Stimulated activated effector memory CD8-positive, alpha-beta T cell treated with anti-CD3 and anti-CD28 coated beads, Interleukin-12 subunit alpha, Interleukin-12 subunit beta, amount 100 ng/mL, for 72 hours (primary cell): ENCODE measurements at regions not wholly inside any gene's neighbourhood (a gene's known extent, or its start where the extent isn't known, plus 50 kb on each side); places are given as distances from the start of the nearest gene placed in this dataset.
"Not testable (repeated sequence)": the region's sequence is repeated elsewhere in the genome, so short reads cannot be mapped to it uniquely, and the experiment has no call there.

Source experiments
- ATAC-seq: fragments of 150-1000 bp; cut with Tn5 transposase; 2 replicates; pipeline ENCODE4 v1.10.0; 2021
- DNase-seq, 2 donors: peaks; one replicate each; pipeline ENCODE4 v3.0.0; 2021 to 2022; ENCODE audit warnings: low spot score in 2 of 2
- H3K27ac Mint-ChIP-seq: one replicate; pipeline ENCODE4 v1.8.0; 2022; ENCODE audit warnings: mild to moderate bottlenecking, mixed read lengths
- H3K36me3 Mint-ChIP-seq: one replicate; pipeline ENCODE4 v1.8.0; 2022; ENCODE audit warnings: mild to moderate bottlenecking, mixed read lengths
- H3K4me1 Mint-ChIP-seq: one replicate; pipeline ENCODE4 v1.8.0; 2022; ENCODE audit warnings: mixed read lengths
- H3K4me3 Mint-ChIP-seq: one replicate; pipeline ENCODE4 v1.8.0; 2022; ENCODE audit warnings: mild to moderate bottlenecking, mixed read lengths
- H3K9me3 Mint-ChIP-seq: one replicate; pipeline ENCODE4 v1.8.0; 2022; ENCODE audit warnings: mixed read lengths

DNA sequence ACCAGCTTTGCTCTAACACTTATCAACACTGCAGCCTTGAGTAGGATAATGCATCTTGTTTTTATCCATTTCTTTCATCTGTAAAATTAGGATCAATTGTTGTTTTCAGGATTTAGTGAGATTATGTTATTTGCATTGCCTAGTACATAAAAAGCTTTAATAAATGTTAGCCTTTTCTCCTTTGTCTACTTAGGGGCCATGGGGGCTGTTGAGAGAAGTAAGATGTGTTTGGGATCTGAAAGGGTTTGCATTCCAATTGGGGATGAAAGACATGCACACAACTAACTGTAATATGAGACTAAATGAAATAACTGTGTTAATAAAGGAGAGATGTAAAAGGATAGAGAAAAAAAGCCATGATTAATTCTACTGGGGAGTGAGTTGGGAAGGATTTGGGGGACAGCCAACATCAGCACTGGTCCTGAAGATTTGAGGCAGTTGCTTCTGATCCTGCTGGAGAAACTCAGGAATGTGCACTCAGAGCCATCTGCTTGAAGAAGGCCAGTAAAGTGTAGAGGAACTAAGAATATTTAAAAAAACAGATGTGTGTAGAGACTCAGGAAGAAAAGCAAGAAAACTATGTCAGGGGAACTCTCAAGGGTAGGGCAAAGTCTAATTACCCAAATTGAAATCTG is 236.3 kb downstream of the OLFM4 start:
- DNase-seq (no peak), ATAC-seq (no peak)
- H3K9me3 Mint-ChIP-seq: peaks cover 5% of the 10 kb centered on the region
- H3K36me3 Mint-ChIP-seq: no peaks in the 10 kb centered on the region
- no peak overlapping the region for H3K4me3 Mint-ChIP-seq
- no peaks in the 10 kb centered on the region for H3K4me1 Mint-ChIP-seq
- no peak overlapping the region for H3K27ac Mint-ChIP-seq

GRCh38 chr13:53266757-53267156 is 238.1 kb downstream of the OLFM4 start:
- Mint-ChIP-seq H3K27ac (no peak overlapping the region), H3K9me3 (peaks cover 7% of the 10 kb centered on the region), H3K36me3 (no peaks in the 10 kb centered on the region), H3K4me1 (no peaks in the 10 kb centered on the region), H3K4me3 (no peak overlapping the region)
- DNase-seq (no peak), ATAC-seq (no peak)

- ATAC-seq (no peak), DNase-seq (no peak)
- H3K36me3 Mint-ChIP-seq: no peaks in the 10 kb centered on the region
- H3K9me3 Mint-ChIP-seq: peaks cover 5% of the 10 kb centered on the region
- no peaks in the 10 kb centered on the region for H3K4me1 Mint-ChIP-seq
- H3K4me3 Mint-ChIP-seq: no peak overlapping the region
- no peak overlapping the region for H3K27ac Mint-ChIP-seq
These were observed 241.0 kb downstream of the OLFM4 start for GRCh38 chr13:53269634-53270033.

DNA sequence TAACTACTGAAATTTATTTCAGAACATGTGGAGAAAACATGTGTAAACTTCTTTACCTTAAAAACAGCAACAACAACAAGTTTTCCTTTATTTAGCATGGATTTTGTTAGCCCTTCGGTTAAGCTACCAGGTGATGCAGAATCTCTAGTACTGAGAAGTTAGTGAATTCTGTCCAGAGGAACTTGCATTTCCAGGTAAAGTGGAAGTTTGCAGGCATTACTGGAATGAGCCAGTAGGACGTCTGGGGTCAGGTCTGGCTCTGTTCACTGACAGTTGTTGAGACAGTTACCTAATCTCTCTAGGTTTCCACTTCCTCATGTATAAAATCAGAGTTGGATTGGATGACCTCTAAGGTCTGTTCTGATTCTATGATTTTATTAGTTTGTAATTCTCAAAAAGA is 244.3 kb downstream of the OLFM4 start:
- ATAC-seq: no peak
- DNase-seq: no peak
- Mint-ChIP-seq H3K4me1 (no peaks in the 10 kb centered on the region), H3K27ac (no peak overlapping the region), H3K36me3 (no peaks in the 10 kb centered on the region), H3K9me3 (peaks cover 5% of the 10 kb centered on the region), H3K4me3 (no peak overlapping the region)

- Mint-ChIP-seq H3K27ac (no peak overlapping the region), H3K9me3 (peaks cover 8% of the 10 kb centered on the region), H3K4me1 (no peaks in the 10 kb centered on the region), H3K4me3 (no peak overlapping the region), H3K36me3 (no peaks in the 10 kb centered on the region)
- DNase-seq (no peak), ATAC-seq (no peak)
These were observed 247.7 kb downstream of the OLFM4 start for GRCh38 chr13:53276265-53276664.

DNA sequence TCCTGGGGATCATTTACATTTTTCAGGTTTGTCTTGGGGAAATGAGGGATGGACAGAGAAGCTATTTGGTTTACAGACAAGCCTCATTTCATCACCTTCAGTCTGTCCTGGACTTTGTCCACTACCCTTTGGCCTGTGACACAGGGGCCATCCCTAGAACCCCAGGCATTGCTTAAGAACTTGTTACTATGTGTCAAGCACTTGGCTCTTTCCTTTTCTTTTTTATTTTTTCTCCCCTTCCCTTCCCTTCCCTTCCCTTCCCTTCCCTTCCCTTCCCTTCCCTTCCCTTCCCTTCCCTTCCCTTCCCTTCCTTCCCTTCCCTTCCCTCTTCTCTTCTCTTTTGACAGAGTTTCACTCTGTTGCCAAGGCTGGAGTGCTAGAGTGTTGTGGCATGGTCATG is 253.1 kb downstream of the OLFM4 start:
- H3K9me3 Mint-ChIP-seq: peaks cover 5% of the 10 kb centered on the region
- ATAC-seq (no peak), DNase-seq (no peak)
- H3K4me1 Mint-ChIP-seq: no peaks in the 10 kb centered on the region
- H3K4me3 Mint-ChIP-seq: no peak overlapping the region
- no peaks in the 10 kb centered on the region for H3K36me3 Mint-ChIP-seq
- no peak overlapping the region for H3K27ac Mint-ChIP-seq

DNA sequence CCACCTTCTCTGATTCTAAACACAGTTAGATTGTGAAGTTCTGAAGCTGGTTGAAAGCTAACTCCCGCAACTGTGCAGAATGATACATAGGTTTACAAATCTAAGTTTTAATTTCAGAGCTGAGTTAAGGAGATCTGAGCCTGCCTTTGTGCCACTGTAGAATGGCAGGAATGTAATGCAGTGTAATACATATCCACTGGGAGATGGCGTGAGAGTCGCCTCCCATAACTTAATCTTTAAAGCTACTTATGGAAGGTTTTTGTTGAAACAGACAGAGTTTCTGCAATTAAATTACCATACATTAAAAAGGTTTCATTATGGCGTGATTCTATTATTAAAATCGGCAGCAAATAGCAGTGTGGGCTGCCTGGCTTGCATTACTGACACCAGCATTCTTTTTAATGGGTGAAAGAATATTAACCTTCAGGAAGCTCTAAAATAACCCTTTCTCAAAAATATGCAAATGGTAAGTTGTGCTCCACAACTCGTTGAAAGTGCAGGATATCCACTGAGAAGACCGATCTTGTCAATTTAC is 257.4 kb downstream of the OLFM4 start:
- no peaks in the 10 kb centered on the region for H3K4me1 Mint-ChIP-seq
- peaks cover 3% of the 10 kb centered on the region for H3K9me3 Mint-ChIP-seq
- no peak for DNase-seq
- no peak for ATAC-seq
- no peaks in the 10 kb centered on the region for H3K36me3 Mint-ChIP-seq
- no peak overlapping the region for H3K27ac Mint-ChIP-seq
- H3K4me3 Mint-ChIP-seq: no peak overlapping the region

- DNase-seq: no peak
- H3K4me3 Mint-ChIP-seq: no peak overlapping the region
- no peak for ATAC-seq
- peaks cover 3% of the 10 kb centered on the region for H3K9me3 Mint-ChIP-seq
- H3K36me3 Mint-ChIP-seq: no peaks in the 10 kb centered on the region
- no peak overlapping the region for H3K27ac Mint-ChIP-seq
- no peaks in the 10 kb centered on the region for H3K4me1 Mint-ChIP-seq
These were observed 269.8 kb downstream of the OLFM4 start for GRCh38 chr13:53298396-53298795.

DNA sequence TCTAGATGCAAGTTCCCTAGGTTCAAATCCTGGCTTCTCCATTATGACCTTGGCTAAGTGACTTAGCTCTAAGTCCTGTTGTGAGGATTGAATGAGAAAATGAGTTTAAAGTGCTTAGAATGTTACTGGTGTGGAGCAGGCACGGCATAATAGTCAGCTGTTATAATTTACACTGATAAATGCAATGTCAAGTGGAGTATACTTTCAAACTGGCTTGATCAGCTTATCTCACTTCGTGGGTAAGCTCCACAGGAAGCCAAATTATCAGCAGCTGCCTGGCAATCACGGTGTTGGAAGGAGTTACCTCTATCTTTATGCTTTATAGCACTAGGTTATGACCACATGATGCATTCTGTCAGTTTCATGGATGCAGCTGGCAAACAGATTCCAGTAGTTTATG is 272.8 kb downstream of the OLFM4 start:
- Mint-ChIP-seq H3K4me1 (no peaks in the 10 kb centered on the region), H3K27ac (no peak overlapping the region), H3K4me3 (no peak overlapping the region), H3K9me3 (peaks cover 2% of the 10 kb centered on the region), H3K36me3 (no peaks in the 10 kb centered on the region)
- no peak for DNase-seq
- ATAC-seq: no peak

DNA sequence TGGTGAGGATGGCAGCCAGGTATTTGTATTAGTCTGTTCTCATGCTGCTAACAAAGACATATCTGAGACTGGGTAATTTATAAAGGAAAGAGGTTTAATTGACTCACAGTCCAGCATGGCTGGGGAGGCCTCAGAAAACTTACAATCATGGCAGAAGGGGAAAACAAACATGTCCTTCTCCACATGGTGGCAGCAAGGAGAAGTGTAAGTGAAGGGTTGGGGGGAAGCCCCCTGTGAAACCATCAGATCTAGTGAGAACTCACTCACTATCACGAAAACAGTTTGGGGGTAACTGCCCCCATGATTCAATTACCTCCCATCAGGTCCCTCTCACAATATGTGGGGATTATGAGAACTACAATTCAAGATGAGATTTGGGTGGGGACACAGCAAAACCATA is 276.8 kb downstream of the OLFM4 start:
- H3K27ac Mint-ChIP-seq, H3K4me3 Mint-ChIP-seq, ATAC-seq, DNase-seq, H3K36me3 Mint-ChIP-seq, H3K4me1 Mint-ChIP-seq, H3K9me3 Mint-ChIP-seq: not testable (repeated sequence)

GRCh38 chr13:53310786-53311185 is 282.2 kb downstream of the OLFM4 start:
- no peak for DNase-seq
- H3K4me3 Mint-ChIP-seq: no peak overlapping the region
- H3K36me3 Mint-ChIP-seq: no peaks in the 10 kb centered on the region

DNA sequence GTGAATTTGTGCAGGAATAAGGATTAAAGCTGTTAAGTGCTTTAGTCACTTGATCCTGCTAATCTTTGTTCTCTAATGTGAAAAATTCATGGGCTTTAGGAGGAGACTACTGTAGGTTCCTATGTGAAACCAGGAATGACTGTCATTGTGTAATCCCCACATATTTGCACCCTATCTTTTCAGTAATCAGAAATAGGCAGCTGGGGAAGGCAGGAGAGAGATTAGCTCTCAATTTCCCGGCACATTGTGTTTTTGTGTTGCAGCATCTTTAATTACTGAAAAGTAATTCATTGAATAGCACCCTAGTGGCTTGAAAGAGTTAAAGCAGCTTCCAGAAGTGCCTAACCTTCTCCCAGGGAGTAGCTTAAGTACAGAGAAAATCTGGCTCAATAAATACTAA is 282.9 kb downstream of the OLFM4 start:
- Mint-ChIP-seq H3K36me3 (no peaks in the 10 kb centered on the region), H3K27ac (no peak overlapping the region), H3K4me3 (no peak overlapping the region), H3K4me1 (no peaks in the 10 kb centered on the region), H3K9me3 (peaks cover 8% of the 10 kb centered on the region)
- ATAC-seq (no peak), DNase-seq (no peak)

More at GRCh38 chr13:53310786-53311185, 282.2 kb downstream of the OLFM4 start:
- no peak for ATAC-seq
- no peaks in the 10 kb centered on the region for H3K4me1 Mint-ChIP-seq
- H3K27ac Mint-ChIP-seq: no peak overlapping the region
- H3K9me3 Mint-ChIP-seq: peaks cover 8% of the 10 kb centered on the region

- no peak for ATAC-seq
- no peak overlapping the region for H3K27ac Mint-ChIP-seq
- no peak for DNase-seq
- no peaks in the 10 kb centered on the region for H3K4me1 Mint-ChIP-seq
- no peaks in the 10 kb centered on the region for H3K36me3 Mint-ChIP-seq
- H3K4me3 Mint-ChIP-seq: no peak overlapping the region
- H3K9me3 Mint-ChIP-seq: peaks cover 8% of the 10 kb centered on the region
These were observed 292.7 kb downstream of the OLFM4 start for GRCh38 chr13:53321296-53321801.

DNA sequence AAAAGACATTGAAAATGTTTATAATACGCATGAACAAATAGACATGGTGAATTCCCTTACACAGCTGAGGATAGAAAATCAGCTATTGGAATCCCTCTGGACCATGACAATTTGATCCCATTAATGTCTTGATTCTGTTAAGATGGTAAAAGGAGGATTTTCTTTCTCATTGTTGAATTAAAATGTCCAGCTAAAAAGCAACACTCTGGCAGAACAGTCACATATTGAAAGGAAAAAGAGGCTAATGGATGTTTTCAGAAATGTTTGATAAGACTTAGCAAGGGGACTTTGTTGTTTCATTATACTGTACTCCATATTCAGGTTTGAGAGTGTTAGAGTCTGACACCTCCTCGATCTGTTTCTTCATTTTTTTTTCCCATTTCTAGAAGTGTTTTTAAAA is 296.0 kb downstream of the OLFM4 start:
- Mint-ChIP-seq H3K36me3 (no peaks in the 10 kb centered on the region), H3K4me1 (no peaks in the 10 kb centered on the region), H3K27ac (no peak overlapping the region), H3K4me3 (no peak overlapping the region), H3K9me3 (peaks cover 6% of the 10 kb centered on the region)
- ATAC-seq: no peak
- no peak for DNase-seq

DNA sequence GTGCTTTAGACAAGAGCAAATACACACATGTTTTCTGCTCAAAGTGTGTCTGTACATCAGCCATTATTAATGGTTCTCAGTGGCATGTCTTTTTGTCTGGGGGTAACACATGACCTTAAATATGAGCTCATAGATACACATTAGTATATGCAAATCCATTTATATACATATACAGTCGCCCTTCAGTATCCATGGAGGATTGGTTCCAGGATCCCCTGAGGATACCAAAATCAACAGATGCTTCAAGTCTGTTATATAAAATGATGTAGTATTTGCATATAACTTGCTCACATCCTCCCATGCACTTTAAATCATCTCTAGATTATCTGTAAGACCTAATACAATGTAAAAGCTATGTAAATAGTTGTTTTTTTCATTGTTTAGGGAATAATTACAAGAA is 298.1 kb downstream of the OLFM4 start:
- no peaks in the 10 kb centered on the region for H3K4me1 Mint-ChIP-seq
- no peak overlapping the region for H3K4me3 Mint-ChIP-seq
- DNase-seq (no peak), ATAC-seq (no peak)
- H3K9me3 Mint-ChIP-seq: peaks cover 6% of the 10 kb centered on the region
- no peaks in the 10 kb centered on the region for H3K36me3 Mint-ChIP-seq
- H3K27ac Mint-ChIP-seq: no peak overlapping the region

- no peak overlapping the region for H3K27ac Mint-ChIP-seq
- ATAC-seq (no peak), DNase-seq (no peak)
- H3K4me1 Mint-ChIP-seq: no peaks in the 10 kb centered on the region
- H3K4me3 Mint-ChIP-seq: no peak overlapping the region
- peaks cover 6% of the 10 kb centered on the region for H3K9me3 Mint-ChIP-seq
- H3K36me3 Mint-ChIP-seq: no peaks in the 10 kb centered on the region
These were observed 299.2 kb downstream of the OLFM4 start for GRCh38 chr13:53327680-53328315.
